Neural cell (in vitro differentiated cells): ENCODE measurements at regions not wholly inside any gene's neighbourhood (a gene's known extent, or its start where the extent isn't known, plus 50 kb on each side); places are given as distances from the start of the nearest gene placed in this dataset.

ENCODE experiments used
- H2AFZ ChIP-seq: fragments of 200-600, 300-800 bp; sonication (generic), shearing (Covaris generic); 2 replicates; pipeline ENCODE4 v1.6.0; 2014; ENCODE audit warnings: low read depth, mild to moderate bottlenecking, antibody characterized with exemption, low read length, moderate library complexity
- H3F3A ChIP-seq: fragments of 200-600 bp; shearing (Covaris generic); 2 replicates; pipeline ENCODE4 v1.6.1; 2016; ENCODE audit warnings: mild to moderate bottlenecking, moderate library complexity, mixed read lengths, antibody characterized with exemption, low read length; ENCODE audit not compliant: insufficient read depth, poor library complexity, severe bottlenecking
- H3K27ac ChIP-seq: fragments of 200-600, 300-800 bp; sonication (generic), shearing (Covaris generic); 2 replicates; pipeline ENCODE4 v1.5.1; 2014; ENCODE audit warnings: mild to moderate bottlenecking, low read length, moderate library complexity
- H3K27me3 ChIP-seq: fragments of 300-800, 200-600 bp; sonication (generic), shearing (Covaris generic); 2 replicates; pipeline ENCODE4 v1.6.0; 2014; ENCODE audit warnings: mild to moderate bottlenecking, low read depth, low read length, moderate library complexity; ENCODE audit not compliant: insufficient read depth
- H3K36me3 ChIP-seq: fragments of 300-800, 200-600 bp; sonication (generic), shearing (Covaris generic); 2 replicates; pipeline ENCODE4 v1.5.1; 2014; ENCODE audit warnings: mild to moderate bottlenecking, antibody characterized with exemption, low read length, moderate library complexity; ENCODE audit not compliant: insufficient read depth
- H3K4me2 ChIP-seq: fragments of 300-800, 200-600 bp; sonication (generic), shearing (Covaris generic); 2 replicates; pipeline ENCODE4 v1.6.0; 2014; ENCODE audit warnings: mild to moderate bottlenecking, low read length
- H3K4me3 ChIP-seq: fragments of 300-800, 200-600 bp; sonication (generic), shearing (Covaris generic); 2 replicates; pipeline ENCODE4 v1.5.1; 2014; ENCODE audit warnings: mild to moderate bottlenecking, low read length, moderate library complexity
- H3K79me2 ChIP-seq: fragments of 200-600 bp; shearing (Covaris generic); replicated peaks from 2 replicates; pipeline ENCODE4 v1.6.0; 2014; ENCODE audit warnings: mild to moderate bottlenecking, low read length, moderate library complexity; ENCODE audit not compliant: insufficient read depth
- H3K9ac ChIP-seq: fragments of 300-800, 200-600 bp; sonication (generic), shearing (Covaris generic); 2 replicates; pipeline ENCODE4 v1.6.1; 2016; ENCODE audit warnings: mild to moderate bottlenecking, low read length, mixed read lengths
- H3K9me2 ChIP-seq: fragments of 200-600 bp; shearing (Covaris generic); 2 replicates; pipeline ENCODE4 v1.6.1; 2016; ENCODE audit warnings: mild to moderate bottlenecking, low read length, mixed read lengths; ENCODE audit not compliant: insufficient read depth
- H3K9me3 ChIP-seq: fragments of 200-600, 300-800 bp; sonication (generic), shearing (Covaris generic); 2 replicates; pipeline ENCODE4 v1.6.1; 2016; ENCODE audit warnings: mild to moderate bottlenecking, mixed run types, low read length, moderate library complexity, mixed read lengths
- H4K20me1 ChIP-seq: fragments of 200-600 bp; shearing (Covaris generic); 2 replicates; pipeline ENCODE4 v1.6.1; 2016; ENCODE audit warnings: mild to moderate bottlenecking, mixed run types; ENCODE audit not compliant: insufficient read depth
- EP300 ChIP-seq: fragments of 450-650 bp; conservative IDR thresholded peaks from 2 replicates; pipeline ENCODE4 v1.6.1; 2014; ENCODE audit warnings: antibody characterized with exemption, mild to moderate bottlenecking, moderate library complexity; ENCODE audit not compliant: poor library complexity, severe bottlenecking
- EZH2 ChIP-seq: fragments of 200-600, 300-800 bp; shearing (Covaris generic), sonication (generic); IDR thresholded peaks from 2 replicates; pipeline ENCODE4 v1.6.1; 2014; ENCODE audit warnings: antibody characterized with exemption, low read length, borderline replicate concordance, mild to moderate bottlenecking; ENCODE audit not compliant: insufficient read depth, poor library complexity, severe bottlenecking
- MXI1 ChIP-seq: fragments of 450-650 bp; conservative IDR thresholded peaks from 2 replicates; pipeline ENCODE4 v1.6.1; 2014; ENCODE audit warnings: antibody characterized with exemption, mild to moderate bottlenecking; ENCODE audit not compliant: poor library complexity, severe bottlenecking
- POLR2AphosphoS5 ChIP-seq: IDR thresholded peaks from 2 replicates; pipeline ENCODE4 v1.6.1; 2012
- RAD21 ChIP-seq: fragments of 450-650 bp; conservative IDR thresholded peaks from 2 replicates; pipeline ENCODE4 v1.6.1; 2014; ENCODE audit warnings: antibody characterized with exemption, mild to moderate bottlenecking, moderate library complexity
- REST ChIP-seq: IDR thresholded peaks from 2 replicates; pipeline ENCODE4 v1.6.1; 2012; ENCODE audit warnings: borderline replicate concordance
- SMC3 ChIP-seq: fragments of 450-650 bp; conservative IDR thresholded peaks from 2 replicates; pipeline ENCODE4 v1.6.1; 2014; ENCODE audit warnings: antibody characterized with exemption, mild to moderate bottlenecking, moderate library complexity; ENCODE audit not compliant: poor library complexity
- TAF1 ChIP-seq: IDR thresholded peaks from 2 replicates; pipeline ENCODE4 v1.6.1; 2012; ENCODE audit warnings: low read depth
- TF ChIP-seq, protein P1 (sequence below): fragments of 450-650 bp; IDR thresholded peaks from 2 replicates; pipeline ENCODE4 v1.5.1; 2014; ENCODE audit warnings: antibody characterized with exemption, mild to moderate bottlenecking, moderate library complexity; ENCODE audit not compliant: poor library complexity, severe bottlenecking

DNA sequence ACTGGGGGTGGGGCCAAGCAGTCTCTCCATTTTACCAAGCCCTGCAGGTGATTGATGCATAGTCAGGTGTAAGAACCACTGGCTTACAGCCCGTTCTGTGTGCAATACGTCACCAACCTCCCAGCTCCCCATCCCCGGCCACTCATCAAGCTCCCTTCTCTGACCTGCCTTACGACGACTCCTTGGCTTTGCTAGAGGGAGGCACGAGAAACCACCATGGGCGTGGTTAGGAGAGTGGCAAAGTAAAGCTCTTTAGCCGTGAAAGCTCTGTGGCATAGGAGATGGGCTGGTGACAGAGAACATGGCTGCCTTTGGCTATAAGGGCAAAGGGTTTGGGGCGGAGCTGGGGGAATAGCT, 109.1 kb downstream of the BDH1 start:
- no peak overlapping the region for H3K27ac ChIP-seq
- H4K20me1 ChIP-seq: no peaks in the 10 kb centered on the region
- H3K9ac ChIP-seq: no peak overlapping the region
- no peaks in the 10 kb centered on the region for H3K36me3 ChIP-seq
- no peaks in the 10 kb centered on the region for H3K9me2 ChIP-seq
- no peaks in the 10 kb centered on the region for H3F3A ChIP-seq
- H3K9me3 ChIP-seq: no peaks in the 10 kb centered on the region
- TF ChIP-seq RAD21: no peak
- no peak for TF ChIP-seq REST
- TF ChIP-seq POLR2AphosphoS5: no peak
- no peak for TF ChIP-seq SMC3
- TF ChIP-seq, protein P1, sequence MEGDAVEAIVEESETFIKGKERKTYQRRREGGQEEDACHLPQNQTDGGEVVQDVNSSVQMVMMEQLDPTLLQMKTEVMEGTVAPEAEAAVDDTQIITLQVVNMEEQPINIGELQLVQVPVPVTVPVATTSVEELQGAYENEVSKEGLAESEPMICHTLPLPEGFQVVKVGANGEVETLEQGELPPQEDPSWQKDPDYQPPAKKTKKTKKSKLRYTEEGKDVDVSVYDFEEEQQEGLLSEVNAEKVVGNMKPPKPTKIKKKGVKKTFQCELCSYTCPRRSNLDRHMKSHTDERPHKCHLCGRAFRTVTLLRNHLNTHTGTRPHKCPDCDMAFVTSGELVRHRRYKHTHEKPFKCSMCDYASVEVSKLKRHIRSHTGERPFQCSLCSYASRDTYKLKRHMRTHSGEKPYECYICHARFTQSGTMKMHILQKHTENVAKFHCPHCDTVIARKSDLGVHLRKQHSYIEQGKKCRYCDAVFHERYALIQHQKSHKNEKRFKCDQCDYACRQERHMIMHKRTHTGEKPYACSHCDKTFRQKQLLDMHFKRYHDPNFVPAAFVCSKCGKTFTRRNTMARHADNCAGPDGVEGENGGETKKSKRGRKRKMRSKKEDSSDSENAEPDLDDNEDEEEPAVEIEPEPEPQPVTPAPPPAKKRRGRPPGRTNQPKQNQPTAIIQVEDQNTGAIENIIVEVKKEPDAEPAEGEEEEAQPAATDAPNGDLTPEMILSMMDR: no peak
- no peak for TF ChIP-seq EP300
- no peak for TF ChIP-seq MXI1
- TF ChIP-seq TAF1: no peak
- no peak for TF ChIP-seq EZH2
- no peak overlapping the region for H2AFZ ChIP-seq
- no peaks in the 10 kb centered on the region for H3K79me2 ChIP-seq
- no peaks in the 10 kb centered on the region for H3K27me3 ChIP-seq
- H3K4me2 ChIP-seq: no peak overlapping the region
- H3K4me3 ChIP-seq: no peak overlapping the region

DNA sequence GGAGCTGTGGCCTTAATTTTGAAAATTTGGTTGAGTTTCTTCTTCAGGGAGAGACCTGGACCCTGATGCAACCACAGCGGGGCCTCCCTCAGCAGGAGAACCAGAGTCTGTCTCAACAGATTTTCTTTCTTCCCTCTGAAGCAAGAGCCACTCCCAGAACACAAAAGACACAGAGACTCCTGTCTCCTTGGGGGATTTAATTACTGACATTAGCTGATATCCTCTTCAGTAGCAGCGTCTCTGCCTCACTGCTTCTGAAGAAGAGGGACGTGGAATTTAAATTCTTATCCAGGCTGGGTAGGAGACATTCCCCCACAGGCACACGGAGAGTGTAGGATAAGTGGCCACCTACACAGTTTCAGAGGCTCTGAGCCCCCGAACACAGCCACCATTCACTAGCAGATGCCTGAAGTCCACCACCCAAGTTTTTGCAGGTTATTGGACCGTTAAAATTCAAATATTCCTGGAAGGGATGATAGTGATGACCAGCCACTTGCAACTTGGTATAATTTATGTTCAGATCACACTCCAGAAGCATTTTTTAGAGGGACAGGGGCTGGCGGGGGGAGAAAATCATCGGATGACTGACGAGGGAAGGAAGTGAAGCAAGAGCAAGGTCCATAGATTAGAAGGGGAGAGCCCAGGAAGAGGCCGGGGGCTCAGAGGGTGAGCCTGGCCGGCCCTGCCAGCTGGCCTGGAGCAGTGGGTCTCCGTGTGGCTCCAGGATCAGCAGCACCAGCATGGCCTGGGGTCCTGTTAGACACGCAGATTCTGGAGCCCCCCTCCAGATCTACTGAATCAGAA, 109.7 kb downstream of the BDH1 start:
- Histone ChIP-seq H3K79me2 (no peaks in the 10 kb centered on the region), H3K9me3 (no peaks in the 10 kb centered on the region), H3K4me2 (no peak overlapping the region), H3K9ac (no peak overlapping the region), H3F3A (no peaks in the 10 kb centered on the region), H3K27me3 (no peaks in the 10 kb centered on the region), H2AFZ (no peak overlapping the region), H3K9me2 (no peaks in the 10 kb centered on the region), H4K20me1 (no peaks in the 10 kb centered on the region), H3K36me3 (no peaks in the 10 kb centered on the region), H3K4me3 (no peak overlapping the region), H3K27ac (no peak overlapping the region)
- no peak for TF ChIP-seq POLR2AphosphoS5
- TF ChIP-seq SMC3: no peak
- TF ChIP-seq, protein P1: no peak
- TF ChIP-seq EZH2: no peak
- no peak for TF ChIP-seq EP300
- no peak for TF ChIP-seq MXI1
- TF ChIP-seq RAD21: no peak
- TF ChIP-seq TAF1: no peak
